ENCODE measurements at regions not wholly inside any gene's neighbourhood (a gene's known extent, or its start where the extent isn't known, plus 50 kb on each side); places are given as distances from the start of the nearest gene placed in this dataset.

- DNase-seq: no peak
Observed at GRCh38 chr4:38347251-38347650, 316.7 kb upstream of the KLF3 start.

- no peak for DNase-seq
Observed at GRCh38 chr4:38354421-38354820, 309.6 kb upstream of the KLF3 start.

GRCh38 chr4:38354872-38355271 lies 309.1 kb upstream of the KLF3 start:
- DNase-seq: no peak

- DNase-seq: no peak
Observed at GRCh38 chr4:38356686-38357085, 307.3 kb upstream of the KLF3 start.

- no peak for DNase-seq
Observed at GRCh38 chr4:38357546-38357945, 306.5 kb upstream of the KLF3 start.

- DNase-seq: no peak
Observed at GRCh38 chr4:38359113-38359512, 304.9 kb upstream of the KLF3 start.

- no peak for DNase-seq
Observed at GRCh38 chr4:38360201-38360600, 303.8 kb upstream of the KLF3 start.

- no peak for DNase-seq
Observed at GRCh38 chr4:38364383-38364963, 299.5 kb upstream of the KLF3 start.

- DNase-seq: no peak
Observed at GRCh38 chr4:38365261-38365660, 298.7 kb upstream of the KLF3 start.

- no peak for DNase-seq
Observed at GRCh38 chr4:38365748-38366310, 298.2 kb upstream of the KLF3 start.

GRCh38 chr4:38366456-38366855 lies 297.5 kb upstream of the KLF3 start:
- DNase-seq: no peak

- DNase-seq: no peak
Observed at GRCh38 chr4:38366997-38367396, 297.0 kb upstream of the KLF3 start.

- no peak for DNase-seq
Observed at GRCh38 chr4:38367642-38368174, 296.3 kb upstream of the KLF3 start.

GRCh38 chr4:38368613-38369012 lies 295.4 kb upstream of the KLF3 start:
- DNase-seq: no peak

GRCh38 chr4:38371391-38371851 lies 292.6 kb upstream of the KLF3 start:
- no peak for DNase-seq

GRCh38 chr4:38373375-38373774 lies 290.6 kb upstream of the KLF3 start:
- DNase-seq: no peak

GRCh38 chr4:38377195-38377594 lies 286.8 kb upstream of the KLF3 start:
- no peak for DNase-seq

- DNase-seq: no peak
Observed at GRCh38 chr4:38378478-38378877, 285.5 kb upstream of the KLF3 start.

- DNase-seq: no peak
Observed at GRCh38 chr4:38381788-38382187, 282.2 kb upstream of the KLF3 start.

GRCh38 chr4:38382520-38382919 lies 281.5 kb upstream of the KLF3 start:
- no peak for DNase-seq

GRCh38 chr4:38383646-38384121 lies 280.3 kb upstream of the KLF3 start:
- no peak for DNase-seq

GRCh38 chr4:38385093-38386004 lies 278.6 kb upstream of the KLF3 start:
- no peak for DNase-seq

GRCh38 chr4:38386005-38386551 lies 277.9 kb upstream of the KLF3 start:
- no peak for DNase-seq
